Stomach (tissue), 8 donors: ENCODE measurements at regions not wholly inside any gene's neighbourhood (a gene's known extent, or its start where the extent isn't known, plus 50 kb on each side); places are given as distances from the start of the nearest gene placed in this dataset.

ENCODE experiments used
- DNase-seq, 2 donors: peaks; one replicate each; pipeline versions ENCODE4 v3.0.0 to v3.0.0-alpha.2; 2013 to 2019
- H3K27ac ChIP-seq, 5 donors: fragments of 200-600 bp in 4 of 5; sonication (generic) in 4 of 5; one replicate each; pipeline ENCODE4 v1.5.1; 2013 to 2019; ENCODE audit warnings: mild to moderate bottlenecking in 1 of 5, moderate library complexity in 1 of 5
- H3K27me3 ChIP-seq, 3 donors: fragments of 200-600 bp; sonication (generic); one replicate each; pipeline ENCODE4 v1.5.1; 2017 to 2019; ENCODE audit warnings: mixed run types in 1 of 3
- H3K36me3 ChIP-seq, 4 donors: fragments of 200-600 bp; sonication (generic); 1 replicate in 3 of 4; 2 replicates in 1 of 4; pipeline ENCODE4 v1.5.1; 2016 to 2019
- H3K4me1 ChIP-seq, 4 donors: fragments of 200-600 bp; sonication (generic); one replicate each; pipeline ENCODE4 v1.5.1; 2016 to 2019
- H3K4me3 ChIP-seq, 4 donors: fragments of 200-600 bp; sonication (generic) in 3 of 4; one replicate each; pipeline ENCODE4 v1.5.1; 2016 to 2019; ENCODE audit warnings: mild to moderate bottlenecking in 1 of 4
- H3K9me3 ChIP-seq, 4 donors: fragments of 200-600 bp; sonication (generic); one replicate each; pipeline ENCODE4 v1.5.1; 2016 to 2019
- CTCF ChIP-seq, 7 experiments: fragments of 450-650 bp in 4 of 7; fragments of 200-600 bp in 3 of 7; sonication (generic) in 3 of 7; IDR thresholded peaks; one replicate each; pipeline ENCODE4 v1.5.1; 2016 to 2019; ENCODE audit warnings: antibody characterized with exemption in 7 of 7, control low read depth in 2 of 7, mild to moderate bottlenecking in 1 of 7
- EP300 ChIP-seq: sonication (generic); formaldehyde crosslinking; IDR thresholded peaks from one replicate; pipeline ENCODE4 v1.6.1; 2017; ENCODE audit warnings: antibody characterized with exemption
- POLR2A ChIP-seq, 4 donors: fragments of 450-650 bp; IDR thresholded peaks; one replicate each; pipeline ENCODE4 v1.6.1; 2016; ENCODE audit warnings: antibody characterized with exemption in 4 of 4, control low read depth in 2 of 4, mild to moderate bottlenecking in 1 of 4, moderate library complexity in 1 of 4
- POLR2AphosphoS5 ChIP-seq, 3 donors: sonication (generic); formaldehyde crosslinking; IDR thresholded peaks; one replicate each; pipeline ENCODE4 v1.6.1; 2016; ENCODE audit warnings: antibody characterized with exemption in 3 of 3
- WGBS, 5 donors: extraction: QIAGEN DNeasy Blood & Tissue Kit in 3 of 5; methylation state at CpG; one replicate each; pipeline versions ENCODE4 v1.1.5 to v1.1.7; 2013 to 2018; 5-methylcytosine and 5-hydroxymethylcytosine counted together
- intact Hi-C: fragments of 100-400 bp; cut with DNase I; formaldehyde crosslinking; loops from one replicate; pipeline ENCODE4 v1.15.1; 2023; ENCODE audit warnings: low total_unique reads
- donor health status: healthy with polysubstance abuse.
- donor health status: Bipolar disorder and iron deficiency.
- donor health status: healthy.

GRCh38 chr6:133759524-133759923 lies 129.4 kb upstream of the TCF21 start:
- intact Hi-C loops: no loop called here
- H3K4me3 ChIP-seq: no peak overlapping the region
- no peaks in the 10 kb centered on the region for H3K9me3 ChIP-seq
- H3K27ac ChIP-seq: no peak overlapping the region
- DNase-seq: no peak
- H3K4me1 ChIP-seq: no peaks in the 10 kb centered on the region
- no peaks in the 10 kb centered on the region for H3K36me3 ChIP-seq
- no peak for TF ChIP-seq CTCF (IDR thresholded peaks at IDR 0.05)
- H3K27me3 ChIP-seq: no peaks in the 10 kb centered on the region
- WGBS, 5 donors: 83 to 87% (median 85%) methylated on average over 7 of the region's 7 CpGs

GRCh38 chr6:133761706-133762105 lies 127.2 kb upstream of the TCF21 start:
- H3K36me3 ChIP-seq: no peaks in the 10 kb centered on the region
- DNase-seq: no peak

GRCh38 chr6:133764008-133764753 lies 124.7 kb upstream of the TCF21 start:
- Histone ChIP-seq H3K27ac (peak overlapping the region in 3 of 5 donors; percentile 35 to 61 (median 61)), H3K4me3 (no peak overlapping the region), H3K4me1 (peaks cover 0 to 5% (median 0%) of the 10 kb centered on the region in 4 donors), H3K9me3 (no peaks in the 10 kb centered on the region), H3K27me3 (no peaks in the 10 kb centered on the region), H3K36me3 (no peaks in the 10 kb centered on the region)
- no peak for DNase-seq
- no peak for TF ChIP-seq EP300
- TF ChIP-seq CTCF (IDR thresholded peaks at IDR 0.05): no peak
- no peak for TF ChIP-seq POLR2AphosphoS5 (IDR thresholded peaks at IDR 0.05)
- no peak for TF ChIP-seq POLR2A (IDR thresholded peaks at IDR 0.05)
- intact Hi-C loops: no loop called here
- WGBS, 5 donors: 55 to 68% (median 61%) methylated on average over 2 of the region's 2 CpGs

More at GRCh38 chr6:133761706-133762105, 127.2 kb upstream of the TCF21 start:
- Histone ChIP-seq H3K27me3 (no peaks in the 10 kb centered on the region), H3K4me1 (no peaks in the 10 kb centered on the region), H3K27ac (peak overlapping the region in 3 of 5 donors; percentile 48 to 61 (median 54)), H3K9me3 (no peaks in the 10 kb centered on the region), H3K4me3 (no peak overlapping the region)
- intact Hi-C loops: no loop called here
- WGBS, 5 donors: 20 to 29% (median 26%) methylated on average over 1 of the region's 1 CpG
- TF ChIP-seq CTCF (IDR thresholded peaks at IDR 0.05) (no peak), POLR2AphosphoS5 (IDR thresholded peaks at IDR 0.05) (no peak), POLR2A (IDR thresholded peaks at IDR 0.05) (no peak), EP300 (no peak)

GRCh38 chr6:133764754-133765208 lies 124.1 kb upstream of the TCF21 start:
- H3K36me3 ChIP-seq: no peaks in the 10 kb centered on the region
- peak in 1 of 2 donors; percentile 46 for DNase-seq
- H3K4me1 ChIP-seq: peaks cover 0 to 6% (median 0%) of the 10 kb centered on the region in 4 donors
- peak overlapping the region in 3 of 5 donors; percentile 35 to 61 (median 61) for H3K27ac ChIP-seq
- H3K4me3 ChIP-seq: no peak overlapping the region
- intact Hi-C loops: no loop called here
- H3K27me3 ChIP-seq: no peaks in the 10 kb centered on the region
- no peaks in the 10 kb centered on the region for H3K9me3 ChIP-seq
- WGBS, 5 donors: 22 to 57% (median 40%) methylated on average over 2 of the region's 2 CpGs
- TF ChIP-seq POLR2A (IDR thresholded peaks at IDR 0.05) (no peak), POLR2AphosphoS5 (IDR thresholded peaks at IDR 0.05) (no peak), CTCF (IDR thresholded peaks at IDR 0.05) (no peak), EP300 (no peak)
